ENCODE measurements at regions not wholly inside any gene's neighbourhood (a gene's known extent, or its start where the extent isn't known, plus 50 kb on each side); places are given as distances from the start of the nearest gene placed in this dataset.

GRCh38 chr4:175263537-175263936, 345.4 kb downstream of the ADAM29 start (continued):
- TF ChIP-seq ZNF512 (tag; IDR thresholded peaks at IDR 0.05) (no peak), FOXO4 (CRISPR knock-in tag; IDR thresholded peaks at IDR 0.05) (no peak), ZKSCAN3 (CRISPR knock-in tag; IDR thresholded peaks at IDR 0.05) (no peak), DDX20 (tag; IDR thresholded peaks at IDR 0.05; ENCODE audit: low read depth) (no peak), EGR1 (conservative IDR thresholded peaks at IDR 0.05) (no peak)

- Histone ChIP-seq H3K4me3 (no peak overlapping the region), H3K9me1 (ENCODE audit: control insufficient read depth, insufficient read depth, low read length) (no peaks in the 10 kb centered on the region), H4K20me1 (replicated peaks; ENCODE audit: control insufficient read depth, insufficient read depth, low read length) (no peaks in the 10 kb centered on the region), H3K9ac (ENCODE audit: insufficient read depth in 1 of 2, low read depth in 2 of 2, low read length in 2 of 2) (no peak overlapping the region), H2AFZ (ENCODE audit: low read depth, low read length) (no peak overlapping the region), H3K27ac (ENCODE audit: extremely low read depth, low read depth, low read length) (no peak overlapping the region), H3K9me3 (replicated peaks; ENCODE audit: control insufficient read depth, insufficient read depth, low read depth, low read length) (no peaks in the 10 kb centered on the region), H3K79me2 (ENCODE audit: control insufficient read depth, insufficient read depth, low read length) (no peaks in the 10 kb centered on the region), H3K4me2 (ENCODE audit: insufficient read depth, low read length) (no peak overlapping the region), H3K4me1 (replicated peaks in 1 of 2; ENCODE audit: control insufficient read depth in 2 of 2, insufficient read depth in 2 of 2, low read length in 2 of 2) (no peaks in the 10 kb centered on the region), H3K27me3 (ENCODE audit: control insufficient read depth in 2 of 2, insufficient read depth in 2 of 2, low read length in 2 of 2) (no peaks in the 10 kb centered on the region), H3K36me3 (ENCODE audit: control insufficient read depth, insufficient read depth, low read length) (no peaks in the 10 kb centered on the region)
- FAIRE-seq (no peak), DNase-seq (ENCODE audit: extremely low read depth in 1 of 4, low spot score in 3 of 4) (no peak), ATAC-seq (no peak)
- WGBS (ENCODE audit: insufficient coverage, low coverage, missing lambda C conversion rate) = 0% methylated on average over 2 of the region's 2 CpGs
- BruUV-seq (replicated peaks) = no TSS peak
- intact Hi-C loops (cut with micrococcal nuclease) (no loop called here), in situ Hi-C loops (cut with MboI) (no loop called here)
- CTCF ChIA-PET (ENCODE audit: low intra/inter-chr PET ratio) = no interaction called here
- TF ChIP-seq MXD1 (CRISPR knock-in tag; IDR thresholded peaks at IDR 0.05; ENCODE audit: borderline replicate concordance, poor library complexity, severe bottlenecking) (no peak), RREB1 (CRISPR knock-in tag; IDR thresholded peaks at IDR 0.05) (no peak), ZNF134 (CRISPR knock-in tag; conservative IDR thresholded peaks at IDR 0.05) (peak; percentile 56; the same call in 1 of the 2 replicates)
- POLR2A ChIA-PET = interaction anchor here (0.6 kb wide), 1 partner anchor 257 kb away, joined by 3 read pairs; no protein-coding TSS in a partner anchor
Measured at GRCh38 chr4:175271010-175271630, 353.0 kb downstream of the ADAM29 start.

Measured in K562 (cell line).